SH-SY5Y (cell line): ENCODE measurements at regions not wholly inside any gene's neighbourhood (a gene's known extent, or its start where the extent isn't known, plus 50 kb on each side); places are given as distances from the start of the nearest gene placed in this dataset.

ENCODE experiments used
- GATA2 ChIP-seq: IDR thresholded peaks from 2 replicates; pipeline ENCODE4 v1.6.1; 2011; ENCODE audit warnings: mild to moderate bottlenecking, low read depth, low read length
- GATA3 ChIP-seq: IDR thresholded peaks from 2 replicates; pipeline ENCODE4 v1.6.1; 2011; ENCODE audit warnings: low read depth, mild to moderate bottlenecking, low read length, moderate library complexity

- TF ChIP-seq GATA2 (no peak), GATA3 (no peak)
Observed at GRCh38 chr3:157582637-157582973, 79.4 kb upstream of the VEPH1 start.
